DOHH2 (cell line): ENCODE measurements at regions not wholly inside any gene's neighbourhood (a gene's known extent, or its start where the extent isn't known, plus 50 kb on each side); places are given as distances from the start of the nearest gene placed in this dataset.

Experiments
- CTCF ChIP-seq: fragments of 200-600 bp; sonication (generic); IDR thresholded peaks from one replicate; pipeline ENCODE4 v1.5.1; 2014; ENCODE audit warnings: antibody characterized with exemption, mild to moderate bottlenecking, low read depth, low read length; ENCODE audit not compliant: poor library complexity, severe bottlenecking
- EZH2phosphoT487 ChIP-seq: fragments of 200-600 bp; sonication (generic); IDR thresholded peaks from 2 replicates; pipeline ENCODE4 v1.6.1; 2017; ENCODE audit warnings: borderline replicate concordance, mild to moderate bottlenecking, antibody characterized with exemption, low read length, moderate library complexity, mixed read lengths

GRCh38 chr6:9373308-9373707 lies 938.0 kb upstream of the SLC35B3 start:
- no peak for TF ChIP-seq CTCF
- TF ChIP-seq EZH2phosphoT487 = no peak
